H9 (cell line): ENCODE measurements at regions not wholly inside any gene's neighbourhood (a gene's known extent, or its start where the extent isn't known, plus 50 kb on each side); places are given as distances from the start of the nearest gene placed in this dataset.

Experiments used
- DNase-seq: peaks from one replicate; pipeline ENCODE4 v3.0.0-alpha.2; 2017
- H2AFZ ChIP-seq: one replicate; pipeline ENCODE4 v1.6.1; 2013; ENCODE audit warnings: mild to moderate bottlenecking, low read length, control low read depth, moderate library complexity
- H2AK5ac ChIP-seq: 2 replicates; pipeline ENCODE4 v1.6.1; 2013; ENCODE audit warnings: low read length, control low read depth, mixed read lengths; ENCODE audit not compliant: insufficient read length
- H2BK120ac ChIP-seq: one replicate; pipeline ENCODE4 v1.6.1; 2013; ENCODE audit warnings: low read depth, mild to moderate bottlenecking, low read length, control low read depth, inconsistent platforms; ENCODE audit not compliant: poor library complexity, severe bottlenecking
- H2BK12ac ChIP-seq: 2 replicates; pipeline ENCODE4 v1.6.1; 2013; ENCODE audit warnings: low read length, control low read depth, mixed read lengths, low read depth; ENCODE audit not compliant: insufficient read length
- H2BK15ac ChIP-seq: 2 replicates; pipeline ENCODE4 v1.6.1; 2013; ENCODE audit warnings: low read depth, low read length, control low read depth
- H2BK20ac ChIP-seq: one replicate; pipeline ENCODE4 v1.6.1; 2013; ENCODE audit warnings: low read depth, mild to moderate bottlenecking, low read length, control low read depth, inconsistent platforms; ENCODE audit not compliant: poor library complexity, severe bottlenecking
- H2BK5ac ChIP-seq: 2 replicates; pipeline ENCODE4 v1.6.1; 2013; ENCODE audit warnings: low read length, control low read depth, mixed read lengths; ENCODE audit not compliant: insufficient read length
- H3K14ac ChIP-seq: 2 replicates; pipeline ENCODE4 v1.6.1; 2013; ENCODE audit warnings: low read length, control low read depth; ENCODE audit not compliant: insufficient read depth
- H3K18ac ChIP-seq: 2 replicates; pipeline ENCODE4 v1.6.1; 2013; ENCODE audit warnings: low read depth, mild to moderate bottlenecking, mixed read lengths, low read length, control low read depth; ENCODE audit not compliant: insufficient read length
- H3K23ac ChIP-seq: 2 replicates; pipeline ENCODE4 v1.6.1; 2013; ENCODE audit warnings: low read length, control low read depth, mixed read lengths, low read depth; ENCODE audit not compliant: insufficient read length
- H3K23me2 ChIP-seq: 2 replicates; pipeline ENCODE4 v1.6.1; 2013; ENCODE audit warnings: low read depth, mild to moderate bottlenecking, mixed read lengths, low read length, control low read depth; ENCODE audit not compliant: insufficient read length, poor library complexity, severe bottlenecking
- H3K27ac ChIP-seq: 2 replicates; pipeline ENCODE4 v1.5.1; 2013; ENCODE audit warnings: low read length, control low read depth, mixed read lengths, low read depth; ENCODE audit not compliant: insufficient read length
- H3K27me3 ChIP-seq: 2 replicates; pipeline ENCODE4 v1.6.1; 2013; ENCODE audit warnings: low read length, control low read depth, inconsistent platforms; ENCODE audit not compliant: insufficient read depth
- H3K4ac ChIP-seq: 2 replicates; pipeline ENCODE4 v1.6.1; 2013; ENCODE audit warnings: low read depth, mild to moderate bottlenecking, control low read depth, inconsistent platforms, low read length, moderate library complexity
- H3K4me1 ChIP-seq: 2 replicates; pipeline ENCODE4 v1.6.1; 2013; ENCODE audit warnings: low read length, control low read depth, inconsistent platforms; ENCODE audit not compliant: insufficient read depth
- H3K4me2 ChIP-seq: 2 replicates; pipeline ENCODE4 v1.6.1; 2013; ENCODE audit warnings: low read length, control low read depth, mixed read lengths; ENCODE audit not compliant: insufficient read length, insufficient read depth
- H3K56ac ChIP-seq: 2 replicates; pipeline ENCODE4 v1.6.1; 2013; ENCODE audit warnings: low read depth, mild to moderate bottlenecking, mixed read lengths, low read length, control low read depth; ENCODE audit not compliant: insufficient read length
- H3K79me1 ChIP-seq: 2 replicates; pipeline ENCODE4 v1.6.1; 2013; ENCODE audit warnings: low read depth, mild to moderate bottlenecking, moderate library complexity, low read length, control low read depth, inconsistent platforms; ENCODE audit not compliant: insufficient read depth, poor library complexity, severe bottlenecking
- H3K79me2 ChIP-seq: 2 replicates; pipeline ENCODE4 v1.6.1; 2013; ENCODE audit warnings: low read length, control low read depth, inconsistent platforms; ENCODE audit not compliant: insufficient read depth
- H3K9ac ChIP-seq: 2 replicates; pipeline ENCODE4 v1.6.1; 2013; ENCODE audit warnings: low read length, control low read depth, mixed read lengths; ENCODE audit not compliant: insufficient read length; ENCODE audit errors: extremely low read depth
- H3K9me3 ChIP-seq: one replicate; pipeline ENCODE4 v1.6.1; 2013; ENCODE audit warnings: low read depth, low read length, inconsistent platforms; ENCODE audit not compliant: control insufficient read depth
- H3T11ph ChIP-seq: one replicate; pipeline ENCODE4 v1.6.1; 2013; ENCODE audit warnings: mild to moderate bottlenecking, low read length, control low read depth, inconsistent platforms
- H4K20me1 ChIP-seq: one replicate; pipeline ENCODE4 v1.6.1; 2013; ENCODE audit not compliant: control insufficient read depth, insufficient read length, insufficient read depth
- H4K5ac ChIP-seq: 2 replicates; pipeline ENCODE4 v1.6.1; 2013; ENCODE audit warnings: low read depth, mild to moderate bottlenecking, mixed read lengths, low read length, control low read depth; ENCODE audit not compliant: insufficient read length
- H4K8ac ChIP-seq: replicated peaks from 2 replicates; pipeline ENCODE4 v1.6.1; 2013; ENCODE audit warnings: low read length, control low read depth, mixed read lengths, low read depth; ENCODE audit not compliant: insufficient read length
- H4K91ac ChIP-seq: 2 replicates; pipeline ENCODE4 v1.6.1; 2013; ENCODE audit warnings: low read depth, mild to moderate bottlenecking, moderate library complexity, mixed read lengths, low read length, control low read depth; ENCODE audit not compliant: insufficient read length
- H3K27ac Mint-ChIP-seq, 3 experiments: 2 replicates in 2 of 3; 3 replicates in 1 of 3; pipeline ENCODE4 v1.8.0; 2020 to 2021; ENCODE audit warnings: mixed read lengths in 3 of 3, mild to moderate bottlenecking in 1 of 3, moderate library complexity in 1 of 3
- H3K27me3 Mint-ChIP-seq: 2 replicates; pipeline ENCODE4 v1.8.0; 2021; ENCODE audit warnings: low read depth, mild to moderate bottlenecking, moderate library complexity, mixed read lengths
- H3K36me3 Mint-ChIP-seq, 3 experiments: 2 replicates in 2 of 3; 3 replicates in 1 of 3; pipeline ENCODE4 v1.8.0; 2020 to 2021; ENCODE audit warnings: low read depth in 3 of 3, mixed read lengths in 3 of 3; ENCODE audit not compliant: insufficient read depth in 1 of 3
- H3K4me1 Mint-ChIP-seq, 2 experiments: 2 replicates each; pipeline ENCODE4 v1.8.0; 2020; ENCODE audit warnings: mixed read lengths in 2 of 2
- H3K4me3 Mint-ChIP-seq, 2 experiments: 2 replicates in 1 of 2; 3 replicates in 1 of 2; pipeline ENCODE4 v1.8.0; 2020 to 2021; ENCODE audit warnings: mild to moderate bottlenecking in 2 of 2, mixed read lengths in 2 of 2, moderate library complexity in 1 of 2
- H3K9me3 Mint-ChIP-seq, 2 experiments: 2 replicates in 1 of 2; 3 replicates in 1 of 2; pipeline ENCODE4 v1.8.0; 2020; ENCODE audit warnings: mild to moderate bottlenecking in 2 of 2, mixed read lengths in 2 of 2, moderate library complexity in 1 of 2
- WGBS: extraction: QIAGEN DNeasy Blood & Tissue Kit; methylation state at CpG from one replicate; pipeline ENCODE4 v1.1.7; 2013; ENCODE audit warnings: missing lambda C conversion rate, low lambda C conversion rate, mixed read lengths; ENCODE audit not compliant: insufficient read length; ENCODE audit errors: extremely low coverage; 5-methylcytosine and 5-hydroxymethylcytosine counted together
- TF ChIP-seq, protein P1 (sequence below): fragments of 200-600 bp; sonication (generic); conservative IDR thresholded peaks from 3 replicates; pipeline ENCODE4 v1.8.0; 2021; ENCODE audit warnings: antibody characterized with exemption, mild to moderate bottlenecking

GRCh38 chr16:7107436-7107835 lies 225.2 kb upstream of the RBFOX1 start:
- H3T11ph ChIP-seq, result no peak overlapping the region
- DNase-seq, result no peak
- H4K91ac ChIP-seq, result no peak overlapping the region
- no peaks in the 10 kb centered on the region for H3K27me3 ChIP-seq
- no peak overlapping the region for H3K4ac ChIP-seq
- Mint-ChIP-seq H3K27me3 (peaks cover 2% of the 10 kb centered on the region), H3K4me3 (no peak overlapping the region), H3K36me3 (no peaks in the 10 kb centered on the region), H3K27ac (no peak overlapping the region), H3K9me3 (no peaks in the 10 kb centered on the region), H3K4me1 (no peaks in the 10 kb centered on the region)
- H2BK12ac ChIP-seq, result no peak overlapping the region
- no peak overlapping the region for H2AK5ac ChIP-seq
- H3K23me2 ChIP-seq, result no peaks in the 10 kb centered on the region
- H3K14ac ChIP-seq, result no peak overlapping the region
- no peak overlapping the region for H4K5ac ChIP-seq
- H2BK120ac ChIP-seq, result no peak overlapping the region
- H3K27ac ChIP-seq, result no peak overlapping the region
- H3K56ac ChIP-seq, result no peak overlapping the region
- H3K79me2 ChIP-seq, result no peaks in the 10 kb centered on the region
- no peak overlapping the region for H3K4me2 ChIP-seq
- H3K9me3 ChIP-seq, result no peaks in the 10 kb centered on the region
- no peaks in the 10 kb centered on the region for H4K20me1 ChIP-seq
- H2BK15ac ChIP-seq, result no peak overlapping the region
- H2BK5ac ChIP-seq, result no peak overlapping the region
- no peak overlapping the region for H3K18ac ChIP-seq
- no peak overlapping the region for H3K9ac ChIP-seq
- TF ChIP-seq, protein P1, sequence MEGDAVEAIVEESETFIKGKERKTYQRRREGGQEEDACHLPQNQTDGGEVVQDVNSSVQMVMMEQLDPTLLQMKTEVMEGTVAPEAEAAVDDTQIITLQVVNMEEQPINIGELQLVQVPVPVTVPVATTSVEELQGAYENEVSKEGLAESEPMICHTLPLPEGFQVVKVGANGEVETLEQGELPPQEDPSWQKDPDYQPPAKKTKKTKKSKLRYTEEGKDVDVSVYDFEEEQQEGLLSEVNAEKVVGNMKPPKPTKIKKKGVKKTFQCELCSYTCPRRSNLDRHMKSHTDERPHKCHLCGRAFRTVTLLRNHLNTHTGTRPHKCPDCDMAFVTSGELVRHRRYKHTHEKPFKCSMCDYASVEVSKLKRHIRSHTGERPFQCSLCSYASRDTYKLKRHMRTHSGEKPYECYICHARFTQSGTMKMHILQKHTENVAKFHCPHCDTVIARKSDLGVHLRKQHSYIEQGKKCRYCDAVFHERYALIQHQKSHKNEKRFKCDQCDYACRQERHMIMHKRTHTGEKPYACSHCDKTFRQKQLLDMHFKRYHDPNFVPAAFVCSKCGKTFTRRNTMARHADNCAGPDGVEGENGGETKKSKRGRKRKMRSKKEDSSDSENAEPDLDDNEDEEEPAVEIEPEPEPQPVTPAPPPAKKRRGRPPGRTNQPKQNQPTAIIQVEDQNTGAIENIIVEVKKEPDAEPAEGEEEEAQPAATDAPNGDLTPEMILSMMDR, result no peak
- H2AFZ ChIP-seq, result no peak overlapping the region
- H3K4me1 ChIP-seq, result no peaks in the 10 kb centered on the region; the same call in 1 of the 2 replicates
- H3K23ac ChIP-seq, result no peak overlapping the region
- WGBS, result 100% methylated on average over 1 of the region's 3 CpGs
- no peak overlapping the region for H4K8ac ChIP-seq
- no peaks in the 10 kb centered on the region for H3K79me1 ChIP-seq
- H2BK20ac ChIP-seq, result no peak overlapping the region
